ENCODE measurements at regions not wholly inside any gene's neighbourhood (a gene's known extent, or its start where the extent isn't known, plus 50 kb on each side); places are given as distances from the start of the nearest gene placed in this dataset.

- DNase-seq, result no peak
Observed at GRCh38 chr10:57320416-57320815, 947.3 kb downstream of the IPMK start.

GRCh38 chr10:57314046-57314445, 953.0 kb upstream of the ZWINT start:
- no peak for DNase-seq

GRCh38 chr10:57303566-57303965, 942.5 kb upstream of the ZWINT start:
- DNase-seq, result no peak

GRCh38 chr10:57300718-57301117, 939.7 kb upstream of the ZWINT start:
- DNase-seq, result no peak

GRCh38 chr10:57294698-57295097, 933.6 kb upstream of the ZWINT start:
- DNase-seq, result no peak

GRCh38 chr10:57288754-57289153, 927.7 kb upstream of the ZWINT start:
- DNase-seq, result no peak

- no peak for DNase-seq
Observed at GRCh38 chr10:57262892-57263291, 901.8 kb upstream of the ZWINT start.

- DNase-seq, result no peak
Observed at GRCh38 chr10:57260175-57260574, 899.1 kb upstream of the ZWINT start.

GRCh38 chr10:57249615-57250281, 888.7 kb upstream of the ZWINT start:
- no peak for DNase-seq

- no peak for DNase-seq
Observed at GRCh38 chr10:57247271-57247670, 886.2 kb upstream of the ZWINT start.

- no peak for DNase-seq
Observed at GRCh38 chr10:57225920-57226319, 864.9 kb upstream of the ZWINT start.

- DNase-seq, result no peak
Observed at GRCh38 chr10:57224811-57225210, 863.8 kb upstream of the ZWINT start.

GRCh38 chr10:57222603-57223002, 861.5 kb upstream of the ZWINT start:
- no peak for DNase-seq

GRCh38 chr10:57222129-57222528, 861.1 kb upstream of the ZWINT start:
- DNase-seq, result no peak

GRCh38 chr10:57221674-57222073, 860.6 kb upstream of the ZWINT start:
- DNase-seq, result no peak

GRCh38 chr10:57218382-57218781, 857.3 kb upstream of the ZWINT start:
- no peak for DNase-seq

- no peak for DNase-seq
Observed at GRCh38 chr10:57202356-57202755, 841.3 kb upstream of the ZWINT start.

GRCh38 chr10:57188846-57189245, 827.8 kb upstream of the ZWINT start:
- no peak for DNase-seq

- DNase-seq, result no peak
Observed at GRCh38 chr10:57186201-57186600, 825.1 kb upstream of the ZWINT start.

- no peak for DNase-seq
Observed at GRCh38 chr10:57169597-57169996, 808.5 kb upstream of the ZWINT start.

- DNase-seq, result no peak
Observed at GRCh38 chr10:57168611-57169240, 807.7 kb upstream of the ZWINT start.

- no peak for DNase-seq
Observed at GRCh38 chr10:57165671-57166070, 804.6 kb upstream of the ZWINT start.

- no peak for DNase-seq
Observed at GRCh38 chr10:57162231-57162630, 801.2 kb upstream of the ZWINT start.

- no peak for DNase-seq
Observed at GRCh38 chr10:57161157-57161556, 800.1 kb upstream of the ZWINT start.

GRCh38 chr10:57145548-57145947, 784.5 kb upstream of the ZWINT start:
- DNase-seq, result no peak
